ENCODE measurements at regions not wholly inside any gene's neighbourhood (a gene's known extent, or its start where the extent isn't known, plus 50 kb on each side); places are given as distances from the start of the nearest gene placed in this dataset.
"Not testable (repeated sequence)": the region's sequence is repeated elsewhere in the genome, so short reads cannot be mapped to it uniquely, and the experiment has no call there.

- no peaks in the 10 kb centered on the region for H3K4me1 Mint-ChIP-seq
- no peaks in the 10 kb centered on the region for H3K36me3 Mint-ChIP-seq
- H3K27ac Mint-ChIP-seq = no peak overlapping the region
- no peak overlapping the region for H3K4me3 Mint-ChIP-seq
- DNase-seq (ENCODE audit: low spot score in 2 of 2) (no peak), ATAC-seq (no peak)
- peaks cover 2% of the 10 kb centered on the region for H3K9me3 Mint-ChIP-seq
Observed at GRCh38 chr11:106281455-106282173, 204.2 kb downstream of the AASDHPPT start.

GRCh38 chr11:106286881-106287504 lies 209.5 kb downstream of the AASDHPPT start:
- Mint-ChIP-seq H3K4me3 (no peak overlapping the region), H3K27ac (no peak overlapping the region), H3K9me3 (peaks cover 2% of the 10 kb centered on the region), H3K36me3 (no peaks in the 10 kb centered on the region), H3K4me1 (no peaks in the 10 kb centered on the region)
- no peak for ATAC-seq
- DNase-seq (ENCODE audit: low spot score in 2 of 2) = no peak

GRCh38 chr11:106288057-106288456 lies 210.6 kb downstream of the AASDHPPT start:
- ATAC-seq (no peak), DNase-seq (ENCODE audit: low spot score in 2 of 2) (no peak)
- H3K4me1 Mint-ChIP-seq = no peaks in the 10 kb centered on the region
- H3K27ac Mint-ChIP-seq = no peak overlapping the region
- no peaks in the 10 kb centered on the region for H3K36me3 Mint-ChIP-seq
- H3K9me3 Mint-ChIP-seq = peaks cover 2% of the 10 kb centered on the region
- H3K4me3 Mint-ChIP-seq = no peak overlapping the region

- Mint-ChIP-seq H3K9me3 (no peaks in the 10 kb centered on the region), H3K4me3 (no peak overlapping the region), H3K27ac (no peak overlapping the region), H3K4me1 (no peaks in the 10 kb centered on the region), H3K36me3 (no peaks in the 10 kb centered on the region)
- ATAC-seq (no peak), DNase-seq (ENCODE audit: low spot score in 2 of 2) (no peak)
Observed at GRCh38 chr11:106288822-106289387, 211.4 kb downstream of the AASDHPPT start.

- no peak overlapping the region for H3K27ac Mint-ChIP-seq
- H3K4me1 Mint-ChIP-seq = no peaks in the 10 kb centered on the region
- DNase-seq (ENCODE audit: low spot score in 2 of 2) = no peak
- no peaks in the 10 kb centered on the region for H3K36me3 Mint-ChIP-seq
- H3K4me3 Mint-ChIP-seq = no peak overlapping the region
- ATAC-seq = no peak
- H3K9me3 Mint-ChIP-seq = no peaks in the 10 kb centered on the region
Observed at GRCh38 chr11:106292526-106292925, 215.1 kb downstream of the AASDHPPT start.

DNA sequence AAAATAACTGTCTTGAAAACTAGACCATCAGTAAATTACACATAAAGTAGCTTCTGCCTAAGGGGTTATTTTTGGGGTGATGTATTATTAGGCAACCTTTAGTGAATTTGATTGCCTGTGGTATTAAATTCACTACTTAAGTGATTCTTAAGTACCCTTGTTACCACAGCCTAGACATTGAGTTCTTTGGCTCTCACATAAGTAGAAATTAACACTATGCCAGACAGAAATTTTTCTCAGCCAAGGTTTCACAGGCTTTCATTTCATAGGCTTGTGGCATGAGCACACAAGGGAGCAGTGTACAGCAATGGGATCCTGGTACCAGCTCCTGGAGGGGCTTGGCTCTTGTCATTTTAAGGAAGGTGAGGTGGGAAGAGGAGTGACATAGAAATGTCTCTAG lies 218.5 kb downstream of the AASDHPPT start:
- no peak for ATAC-seq
- H3K27ac Mint-ChIP-seq = no peak overlapping the region
- H3K36me3 Mint-ChIP-seq = no peaks in the 10 kb centered on the region

GRCh38 chr11:106302416-106302815 lies 225.0 kb downstream of the AASDHPPT start:
- no peaks in the 10 kb centered on the region for H3K4me1 Mint-ChIP-seq
- no peak overlapping the region for H3K27ac Mint-ChIP-seq
- DNase-seq (ENCODE audit: low spot score in 2 of 2) = no peak
- no peak overlapping the region for H3K4me3 Mint-ChIP-seq
- no peaks in the 10 kb centered on the region for H3K36me3 Mint-ChIP-seq
- ATAC-seq = no peak
- peaks cover 18% of the 10 kb centered on the region for H3K9me3 Mint-ChIP-seq

More for the DNA sequence above, 218.5 kb downstream of the AASDHPPT start:
- H3K4me1 Mint-ChIP-seq = no peaks in the 10 kb centered on the region
- no peak overlapping the region for H3K4me3 Mint-ChIP-seq
- H3K9me3 Mint-ChIP-seq = peaks cover 5% of the 10 kb centered on the region
- DNase-seq (ENCODE audit: low spot score in 2 of 2) = no peak

GRCh38 chr11:106304274-106304673 lies 226.8 kb downstream of the AASDHPPT start:
- no peaks in the 10 kb centered on the region for H3K36me3 Mint-ChIP-seq

DNA sequence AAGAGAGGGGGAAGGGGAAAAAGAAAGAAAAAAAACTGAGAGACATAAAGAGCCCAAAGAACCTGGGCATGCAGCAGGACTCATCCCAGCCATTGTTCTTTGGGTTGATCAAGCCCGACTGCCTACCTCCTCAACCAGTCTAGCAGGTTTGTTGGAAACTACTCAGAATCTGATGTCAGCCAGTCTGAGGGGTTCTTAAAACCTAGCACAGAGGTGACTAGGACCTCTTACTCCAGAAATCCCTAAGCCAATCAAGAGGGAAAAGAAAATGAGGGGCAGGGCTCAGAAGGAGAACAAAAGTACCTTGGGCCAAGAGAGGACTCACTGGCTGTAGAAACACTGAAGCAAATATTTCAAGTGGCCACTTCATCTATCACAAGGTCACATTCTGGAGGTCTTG lies 228.0 kb downstream of the AASDHPPT start:
- H3K27ac Mint-ChIP-seq = no peak overlapping the region
- H3K4me1 Mint-ChIP-seq = no peaks in the 10 kb centered on the region
- ATAC-seq = no peak

More at GRCh38 chr11:106304274-106304673, 226.8 kb downstream of the AASDHPPT start:
- Mint-ChIP-seq H3K27ac (no peak overlapping the region), H3K4me3 (no peak overlapping the region), H3K4me1 (no peaks in the 10 kb centered on the region), H3K9me3 (peaks cover 14% of the 10 kb centered on the region)
- DNase-seq (ENCODE audit: low spot score in 2 of 2) (no peak), ATAC-seq (no peak)

DNA sequence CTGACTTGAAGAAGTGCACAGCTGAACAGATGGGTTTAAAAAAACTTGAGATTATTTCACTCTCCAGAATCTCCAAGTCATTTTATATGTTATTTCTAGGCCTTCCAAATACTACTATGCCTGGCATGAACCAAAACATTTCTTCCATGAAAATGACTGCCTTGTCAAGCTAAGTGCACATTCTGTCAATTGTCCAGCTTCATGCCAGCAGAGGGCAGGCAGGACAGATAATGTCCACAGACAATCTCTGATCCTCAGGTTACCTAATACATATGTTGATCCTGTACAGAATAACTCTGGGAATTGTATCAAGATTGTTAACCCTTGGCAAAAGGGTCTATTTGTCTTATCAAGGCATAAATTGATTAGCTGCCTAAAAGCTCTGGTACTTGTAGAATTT lies 229.5 kb downstream of the AASDHPPT start:
- DNase-seq (ENCODE audit: low spot score in 2 of 2) = no peak
- Mint-ChIP-seq H3K36me3 (no peaks in the 10 kb centered on the region), H3K27ac (no peak overlapping the region), H3K4me3 (no peak overlapping the region), H3K4me1 (no peaks in the 10 kb centered on the region), H3K9me3 (peaks cover 17% of the 10 kb centered on the region)
- ATAC-seq = no peak

More for the DNA sequence above, 228.0 kb downstream of the AASDHPPT start:
- Mint-ChIP-seq H3K36me3 (no peaks in the 10 kb centered on the region), H3K4me3 (no peak overlapping the region), H3K9me3 (peaks cover 17% of the 10 kb centered on the region)
- no peak for DNase-seq (ENCODE audit: low spot score in 2 of 2)

GRCh38 chr11:106309070-106309684 lies 231.7 kb downstream of the AASDHPPT start:
- H3K4me3 Mint-ChIP-seq = no peak overlapping the region
- peaks cover 17% of the 10 kb centered on the region for H3K9me3 Mint-ChIP-seq
- no peaks in the 10 kb centered on the region for H3K36me3 Mint-ChIP-seq
- DNase-seq (ENCODE audit: low spot score in 2 of 2) = no peak
- no peaks in the 10 kb centered on the region for H3K4me1 Mint-ChIP-seq
- ATAC-seq = no peak
- H3K27ac Mint-ChIP-seq = no peak overlapping the region

DNA sequence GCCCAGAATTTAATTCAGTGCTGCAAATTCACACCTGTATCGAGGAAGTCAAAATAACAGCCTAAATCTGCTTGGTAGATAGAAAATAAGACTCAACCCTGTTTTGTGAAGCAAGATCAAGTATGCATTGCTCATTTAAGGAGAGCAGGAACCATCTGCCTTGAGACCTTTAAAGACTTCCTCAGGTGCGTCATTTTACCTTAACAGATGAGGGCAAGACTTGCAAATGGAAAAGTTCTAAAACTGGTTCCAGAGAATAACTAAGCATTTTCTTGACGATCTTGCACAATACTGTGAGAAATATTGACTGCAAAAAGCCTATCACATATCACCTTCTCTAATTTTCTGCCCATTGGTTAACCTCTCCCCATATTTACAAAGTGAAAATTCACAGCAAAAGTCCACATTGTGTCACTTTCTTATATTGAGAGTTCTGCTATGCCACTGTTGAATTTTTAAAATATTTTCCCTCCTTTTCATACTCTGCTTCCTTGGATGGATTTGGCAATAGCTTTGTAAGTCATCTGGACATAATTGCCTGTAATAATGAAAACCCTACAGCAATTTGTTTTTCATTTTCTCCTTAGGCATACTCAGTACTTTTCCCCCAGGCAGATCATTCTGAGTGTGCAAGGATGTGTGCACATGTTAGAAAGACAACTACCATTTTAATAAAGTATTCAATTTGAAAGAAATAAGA lies 234.2 kb downstream of the AASDHPPT start:
- no peaks in the 10 kb centered on the region for H3K36me3 Mint-ChIP-seq
- DNase-seq (ENCODE audit: low spot score in 2 of 2) (no peak), ATAC-seq (no peak)
- peaks cover 5% of the 10 kb centered on the region for H3K9me3 Mint-ChIP-seq
- no peak overlapping the region for H3K4me3 Mint-ChIP-seq
- no peak overlapping the region for H3K27ac Mint-ChIP-seq
- H3K4me1 Mint-ChIP-seq = no peaks in the 10 kb centered on the region

DNA sequence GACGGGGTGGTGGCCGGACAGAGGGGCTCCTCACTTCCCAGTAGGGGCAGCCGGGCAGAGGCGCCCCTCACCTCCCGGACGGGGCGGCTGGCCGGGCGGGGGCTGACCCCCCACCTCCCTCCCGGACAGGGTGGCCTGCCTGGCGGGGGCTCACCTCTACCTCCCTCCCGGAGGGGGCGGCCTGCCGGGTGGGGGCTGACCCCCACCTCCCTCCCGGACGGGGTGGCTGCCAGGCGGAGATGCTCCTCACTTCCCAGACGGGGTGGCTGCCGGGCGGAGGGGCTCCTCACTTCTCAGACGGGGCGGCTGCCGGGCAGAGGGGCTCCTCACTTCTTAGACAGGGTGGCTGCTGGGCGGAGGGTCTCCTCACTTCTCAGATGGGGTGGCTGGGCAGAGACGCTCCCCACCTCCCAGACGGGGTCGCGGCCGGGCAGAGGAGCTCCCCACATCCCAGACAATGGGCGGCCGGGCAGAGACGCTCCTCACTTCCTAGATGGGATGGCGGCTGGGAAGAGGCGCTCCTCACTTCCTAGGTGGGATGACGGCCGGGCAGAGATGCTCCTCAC lies 239.8 kb downstream of the AASDHPPT start:
- ATAC-seq, H3K36me3 Mint-ChIP-seq, H3K9me3 Mint-ChIP-seq: not testable (repeated sequence)

GRCh38 chr11:106321601-106322000 lies 244.1 kb downstream of the AASDHPPT start:
- ATAC-seq (no peak), DNase-seq (ENCODE audit: low spot score in 2 of 2) (no peak)
- Mint-ChIP-seq H3K36me3 (no peaks in the 10 kb centered on the region), H3K4me1 (no peaks in the 10 kb centered on the region), H3K4me3 (no peak overlapping the region), H3K27ac (no peak overlapping the region), H3K9me3 (peaks cover 4% of the 10 kb centered on the region)

More for the DNA sequence above, 239.8 kb downstream of the AASDHPPT start:
- DNase-seq (ENCODE audit: low spot score in 2 of 2); H3K4me3 Mint-ChIP-seq; H3K4me1 Mint-ChIP-seq; H3K27ac Mint-ChIP-seq: not testable (repeated sequence)

- peaks cover 4% of the 10 kb centered on the region for H3K9me3 Mint-ChIP-seq
- H3K4me1 Mint-ChIP-seq = no peaks in the 10 kb centered on the region
- H3K4me3 Mint-ChIP-seq = no peak overlapping the region
- H3K36me3 Mint-ChIP-seq = no peaks in the 10 kb centered on the region
- no peak overlapping the region for H3K27ac Mint-ChIP-seq
- DNase-seq (ENCODE audit: low spot score in 2 of 2) = no peak
- no peak for ATAC-seq
Observed at GRCh38 chr11:106322106-106322505, 244.6 kb downstream of the AASDHPPT start.
